ENCODE measurements at regions not wholly inside any gene's neighbourhood (a gene's known extent, or its start where the extent isn't known, plus 50 kb on each side); places are given as distances from the start of the nearest gene placed in this dataset.

DNA sequence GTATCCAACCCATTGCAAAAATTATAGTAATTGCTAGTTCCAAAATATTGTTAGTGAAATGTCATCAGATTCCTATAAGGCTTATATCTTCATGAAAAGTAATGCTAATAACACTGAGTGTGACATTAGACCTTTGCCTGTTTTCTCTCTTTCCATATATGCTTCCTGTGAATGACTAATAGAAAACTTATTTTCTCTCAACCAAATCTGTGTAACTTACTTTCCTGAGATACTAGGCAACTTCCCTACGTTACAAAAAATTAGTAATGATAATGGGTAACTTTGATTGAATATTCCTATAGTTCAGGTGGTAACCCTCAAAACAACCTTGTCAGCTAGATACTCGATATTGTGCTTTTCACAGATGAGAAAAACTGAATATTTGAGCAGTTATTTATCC is 124.2 kb upstream of the HNRNPU start (continued):
- TF ChIP-seq, protein P1, sequence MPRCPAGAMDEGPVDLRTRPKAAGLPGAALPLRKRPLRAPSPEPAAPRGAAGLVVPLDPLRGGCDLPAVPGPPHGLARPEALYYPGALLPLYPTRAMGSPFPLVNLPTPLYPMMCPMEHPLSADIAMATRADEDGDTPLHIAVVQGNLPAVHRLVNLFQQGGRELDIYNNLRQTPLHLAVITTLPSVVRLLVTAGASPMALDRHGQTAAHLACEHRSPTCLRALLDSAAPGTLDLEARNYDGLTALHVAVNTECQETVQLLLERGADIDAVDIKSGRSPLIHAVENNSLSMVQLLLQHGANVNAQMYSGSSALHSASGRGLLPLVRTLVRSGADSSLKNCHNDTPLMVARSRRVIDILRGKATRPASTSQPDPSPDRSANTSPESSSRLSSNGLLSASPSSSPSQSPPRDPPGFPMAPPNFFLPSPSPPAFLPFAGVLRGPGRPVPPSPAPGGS (IDR thresholded peaks at IDR 0.05; ENCODE audit: borderline replicate concordance, insufficient read depth, low read depth, low read length, poor library complexity, severe bottlenecking): no peak

DNA sequence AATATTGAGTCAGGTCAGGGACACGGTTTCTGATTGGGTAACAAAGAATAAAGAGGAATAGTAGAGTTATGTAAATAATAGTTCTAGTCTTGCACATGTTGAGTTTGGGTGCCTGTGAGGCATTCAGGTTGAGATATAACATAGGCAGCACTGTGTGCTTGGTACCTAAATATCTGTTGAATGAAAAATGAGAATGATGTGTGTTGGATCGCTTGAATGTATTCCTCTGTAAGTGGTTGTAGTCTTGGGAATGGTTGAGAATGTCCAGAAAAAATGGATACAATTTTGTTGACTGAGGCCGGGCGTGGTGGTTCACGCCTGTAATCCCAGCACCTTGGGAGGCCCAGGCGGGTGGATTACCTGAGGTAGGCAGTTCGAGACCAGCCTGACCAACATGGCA is 116.3 kb upstream of the HNRNPU start:
- Histone ChIP-seq H3K4me3 (no peak overlapping the region), H2AFZ (ENCODE audit: control insufficient read depth, low read depth, low read length) (no peak overlapping the region), H4K20me1 (ENCODE audit: control insufficient read depth, insufficient read depth) (no peaks in the 10 kb centered on the region), H3K27ac (ENCODE audit: control insufficient read depth, insufficient read depth) (no peak overlapping the region), H3K9ac (ENCODE audit: control insufficient read depth, insufficient read depth, low read length) (no peak overlapping the region), H3K4me2 (ENCODE audit: control insufficient read depth, insufficient read depth) (no peak overlapping the region), H3K27me3 (replicated peaks in 1 of 2; ENCODE audit: control insufficient read depth in 2 of 2, insufficient read depth in 2 of 2, low read length in 1 of 2) (no peaks in the 10 kb centered on the region), H3K36me3 (ENCODE audit: control insufficient read depth in 2 of 2, insufficient read depth in 2 of 2, low read length in 1 of 2) (no peaks in the 10 kb centered on the region), H3K9me3 (replicated peaks; ENCODE audit: control insufficient read depth, insufficient read depth, low read length) (no peaks in the 10 kb centered on the region), H3K4me1 (ENCODE audit: control insufficient read depth, insufficient read depth, low read length) (no peaks in the 10 kb centered on the region), H3K79me2 (ENCODE audit: control insufficient read depth, insufficient read depth, low read length) (no peaks in the 10 kb centered on the region)
- CTCF ChIA-PET: no interaction called here
- TF ChIP-seq NR2C2 (IDR thresholded peaks at IDR 0.05; ENCODE audit: borderline replicate concordance, control insufficient read depth, insufficient read length, low read depth): no peak
- TF ChIP-seq JUND (IDR thresholded peaks at IDR 0.05; ENCODE audit: low read depth, low read length): no peak
- TF ChIP-seq SMARCA5 (IDR thresholded peaks at IDR 0.05): no peak
- TF ChIP-seq, protein P2, sequence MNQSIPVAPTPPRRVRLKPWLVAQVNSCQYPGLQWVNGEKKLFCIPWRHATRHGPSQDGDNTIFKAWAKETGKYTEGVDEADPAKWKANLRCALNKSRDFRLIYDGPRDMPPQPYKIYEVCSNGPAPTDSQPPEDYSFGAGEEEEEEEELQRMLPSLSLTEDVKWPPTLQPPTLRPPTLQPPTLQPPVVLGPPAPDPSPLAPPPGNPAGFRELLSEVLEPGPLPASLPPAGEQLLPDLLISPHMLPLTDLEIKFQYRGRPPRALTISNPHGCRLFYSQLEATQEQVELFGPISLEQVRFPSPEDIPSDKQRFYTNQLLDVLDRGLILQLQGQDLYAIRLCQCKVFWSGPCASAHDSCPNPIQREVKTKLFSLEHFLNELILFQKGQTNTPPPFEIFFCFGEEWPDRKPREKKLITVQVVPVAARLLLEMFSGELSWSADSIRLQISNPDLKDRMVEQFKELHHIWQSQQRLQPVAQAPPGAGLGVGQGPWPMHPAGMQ (IDR thresholded peaks at IDR 0.05; ENCODE audit: borderline replicate concordance): no peak
- no peak for TF ChIP-seq MTA2 (IDR thresholded peaks at IDR 0.05; ENCODE audit: low read depth)
- TF ChIP-seq LARP7 (IDR thresholded peaks at IDR 0.05): no peak
- TF ChIP-seq NFYB (IDR thresholded peaks at IDR 0.05; ENCODE audit: insufficient read depth, low read depth, low read length): no peak
- TF ChIP-seq, protein P3, sequence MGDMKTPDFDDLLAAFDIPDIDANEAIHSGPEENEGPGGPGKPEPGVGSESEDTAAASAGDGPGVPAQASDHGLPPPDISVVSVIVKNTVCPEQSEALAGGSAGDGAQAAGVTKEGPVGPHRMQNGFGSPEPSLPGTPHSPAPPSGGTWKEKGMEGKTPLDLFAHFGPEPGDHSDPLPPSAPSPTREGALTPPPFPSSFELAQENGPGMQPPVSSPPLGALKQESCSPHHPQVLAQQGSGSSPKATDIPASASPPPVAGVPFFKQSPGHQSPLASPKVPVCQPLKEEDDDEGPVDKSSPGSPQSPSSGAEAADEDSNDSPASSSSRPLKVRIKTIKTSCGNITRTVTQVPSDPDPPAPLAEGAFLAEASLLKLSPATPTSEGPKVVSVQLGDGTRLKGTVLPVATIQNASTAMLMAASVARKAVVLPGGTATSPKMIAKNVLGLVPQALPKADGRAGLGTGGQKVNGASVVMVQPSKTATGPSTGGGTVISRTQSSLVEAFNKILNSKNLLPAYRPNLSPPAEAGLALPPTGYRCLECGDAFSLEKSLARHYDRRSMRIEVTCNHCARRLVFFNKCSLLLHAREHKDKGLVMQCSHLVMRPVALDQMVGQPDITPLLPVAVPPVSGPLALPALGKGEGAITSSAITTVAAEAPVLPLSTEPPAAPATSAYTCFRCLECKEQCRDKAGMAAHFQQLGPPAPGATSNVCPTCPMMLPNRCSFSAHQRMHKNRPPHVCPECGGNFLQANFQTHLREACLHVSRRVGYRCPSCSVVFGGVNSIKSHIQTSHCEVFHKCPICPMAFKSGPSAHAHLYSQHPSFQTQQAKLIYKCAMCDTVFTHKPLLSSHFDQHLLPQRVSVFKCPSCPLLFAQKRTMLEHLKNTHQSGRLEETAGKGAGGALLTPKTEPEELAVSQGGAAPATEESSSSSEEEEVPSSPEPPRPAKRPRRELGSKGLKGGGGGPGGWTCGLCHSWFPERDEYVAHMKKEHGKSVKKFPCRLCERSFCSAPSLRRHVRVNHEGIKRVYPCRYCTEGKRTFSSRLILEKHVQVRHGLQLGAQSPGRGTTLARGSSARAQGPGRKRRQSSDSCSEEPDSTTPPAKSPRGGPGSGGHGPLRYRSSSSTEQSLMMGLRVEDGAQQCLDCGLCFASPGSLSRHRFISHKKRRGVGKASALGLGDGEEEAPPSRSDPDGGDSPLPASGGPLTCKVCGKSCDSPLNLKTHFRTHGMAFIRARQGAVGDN (IDR thresholded peaks at IDR 0.05): no peak
- TF ChIP-seq POLR2A (IDR thresholded peaks at IDR 0.05; ENCODE audit: low read depth, low read length): no peak
- TF ChIP-seq SP1 (IDR thresholded peaks at IDR 0.05; ENCODE audit: low read depth, low read length): no peak
- TF ChIP-seq PML (IDR thresholded peaks at IDR 0.05; ENCODE audit: low read length): no peak
- TF ChIP-seq RCOR1 (conservative IDR thresholded peaks at IDR 0.05; ENCODE audit: low read depth, low read length): no peak
- TF ChIP-seq NR2F1 (conservative IDR thresholded peaks at IDR 0.05): no peak
- no peak for TF ChIP-seq ZZZ3 (IDR thresholded peaks at IDR 0.05; ENCODE audit: control insufficient read depth, insufficient read length, low read depth)
- no peak for TF ChIP-seq MEF2B (IDR thresholded peaks at IDR 0.05; ENCODE audit: partially characterized antibody, poor library complexity, severe bottlenecking)
- no peak for TF ChIP-seq PAX8 (IDR thresholded peaks at IDR 0.05)
- TF ChIP-seq FOXK2 (IDR thresholded peaks at IDR 0.05): no peak
- no peak for TF ChIP-seq SMC3 (IDR thresholded peaks at IDR 0.05; ENCODE audit: borderline replicate concordance, low read length)
- POLR2A ChIA-PET: no interaction called here
- SMC1A ChIA-PET (ENCODE audit: uncharacterized antibody, unreplicated experiment): no interaction called here
- 63% methylated on average over 7 of the region's 7 CpGs for WGBS (ENCODE audit: insufficient coverage, insufficient replicate concordance, low lambda C conversion rate, missing lambda C conversion rate)
- intact Hi-C loops (cut with micrococcal nuclease; ENCODE audit: unreplicated experiment) (no loop called here), in situ Hi-C loops (cut with MboI) (no loop called here)
- FAIRE-seq: no peak
- no TSS peak for BruUV-seq (replicated peaks)
- ATAC-seq: no peak; the same call in 2 of the 3 replicates
- no peak for DNase-seq (ENCODE audit: low read depth, low spot score)
- RAD21 ChIA-PET (ENCODE audit: unreplicated experiment): no interaction called here
